ENCODE measurements at regions not wholly inside any gene's neighbourhood (a gene's known extent, or its start where the extent isn't known, plus 50 kb on each side); places are given as distances from the start of the nearest gene placed in this dataset.
"Not testable (repeated sequence)": the region's sequence is repeated elsewhere in the genome, so short reads cannot be mapped to it uniquely, and the experiment has no call there.

GRCh38 chr1:224821751-224822150 is 107.7 kb upstream of the DNAH14 start:
- TF ChIP-seq POLR2A (IDR thresholded peaks at IDR 0.05; ENCODE audit: low read length); TP53 (CRISPR knock-in tag; IDR thresholded peaks at IDR 0.05); CHD4 (IDR thresholded peaks at IDR 0.05; ENCODE audit: borderline replicate concordance); PBX3 (IDR thresholded peaks at IDR 0.05); NR3C1 (IDR thresholded peaks at IDR 0.05); HDAC2 (IDR thresholded peaks at IDR 0.05); CTCF (IDR thresholded peaks at IDR 0.05); SREBF2 (IDR thresholded peaks at IDR 0.05); BHLHE40 (IDR thresholded peaks at IDR 0.05; ENCODE audit: low read depth, low read length): not testable (repeated sequence)
